ENCODE measurements at regions not wholly inside any gene's neighbourhood (a gene's known extent, or its start where the extent isn't known, plus 50 kb on each side); places are given as distances from the start of the nearest gene placed in this dataset.

- no peak for TF ChIP-seq CTCF (IDR thresholded peaks at IDR 0.05)
- intact Hi-C loops (cut with DNase I, micrococcal nuclease): no loop called here
- no peak for DNase-seq
- ATAC-seq: no peak
- Histone ChIP-seq H3K4me3 (no peak overlapping the region), H3K4me1 (ENCODE audit: low read depth) (no peaks in the 10 kb centered on the region), H3K36me3 (ENCODE audit: low read depth) (no peaks in the 10 kb centered on the region), H3K9me3 (no peaks in the 10 kb centered on the region)
Measured at GRCh38 chr4:116449764-116450163, 635.6 kb downstream of the TRAM1L1 start.

- no peaks in the 10 kb centered on the region for H3K9me3 ChIP-seq
- no peak overlapping the region for H3K4me3 ChIP-seq
- H3K36me3 ChIP-seq (ENCODE audit: low read depth): no peaks in the 10 kb centered on the region
- no peaks in the 10 kb centered on the region for H3K4me1 ChIP-seq (ENCODE audit: low read depth)
- intact Hi-C loops (cut with DNase I, micrococcal nuclease): no loop called here
- DNase-seq (no peak), ATAC-seq (no peak)
- TF ChIP-seq CTCF (IDR thresholded peaks at IDR 0.05): no peak
Measured at GRCh38 chr4:116444117-116444516, 641.3 kb downstream of the TRAM1L1 start.

- Histone ChIP-seq H3K36me3 (ENCODE audit: low read depth) (no peaks in the 10 kb centered on the region), H3K4me3 (no peak overlapping the region), H3K9me3 (no peaks in the 10 kb centered on the region), H3K4me1 (ENCODE audit: low read depth) (no peaks in the 10 kb centered on the region)
- no peak for ATAC-seq
- intact Hi-C loops (cut with DNase I, micrococcal nuclease): no loop called here
- DNase-seq: no peak
- TF ChIP-seq CTCF (IDR thresholded peaks at IDR 0.05): no peak
Measured at GRCh38 chr4:116438981-116439729, 646.2 kb downstream of the TRAM1L1 start.

GRCh38 chr4:116438417-116438816 lies 647.0 kb downstream of the TRAM1L1 start:
- no peak for DNase-seq
- Histone ChIP-seq H3K9me3 (no peaks in the 10 kb centered on the region), H3K4me1 (ENCODE audit: low read depth) (no peaks in the 10 kb centered on the region), H3K4me3 (no peak overlapping the region), H3K36me3 (ENCODE audit: low read depth) (no peaks in the 10 kb centered on the region)
- intact Hi-C loops (cut with DNase I, micrococcal nuclease): no loop called here
- no peak for ATAC-seq
- no peak for TF ChIP-seq CTCF (IDR thresholded peaks at IDR 0.05)

GRCh38 chr4:116427666-116428065 lies 657.7 kb downstream of the TRAM1L1 start:
- ATAC-seq: no peak
- TF ChIP-seq CTCF (IDR thresholded peaks at IDR 0.05): no peak
- intact Hi-C loops (cut with DNase I, micrococcal nuclease): no loop called here

GRCh38 chr4:116413222-116413621 lies 672.2 kb downstream of the TRAM1L1 start:
- no peak overlapping the region for H3K4me3 ChIP-seq
- TF ChIP-seq CTCF (IDR thresholded peaks at IDR 0.05): no peak
- H3K9me3 ChIP-seq: peaks cover 4% of the 10 kb centered on the region
- intact Hi-C loops (cut with DNase I, micrococcal nuclease): no loop called here
- no peaks in the 10 kb centered on the region for H3K36me3 ChIP-seq (ENCODE audit: low read depth)
- H3K4me1 ChIP-seq (ENCODE audit: low read depth): no peaks in the 10 kb centered on the region
- ATAC-seq (no peak), DNase-seq (no peak)

More at GRCh38 chr4:116427666-116428065, 657.7 kb downstream of the TRAM1L1 start:
- DNase-seq: no peak
- peaks cover 11% of the 10 kb centered on the region for H3K9me3 ChIP-seq
- H3K36me3 ChIP-seq (ENCODE audit: low read depth): no peaks in the 10 kb centered on the region
- H3K4me3 ChIP-seq: no peak overlapping the region
- no peaks in the 10 kb centered on the region for H3K4me1 ChIP-seq (ENCODE audit: low read depth)

All from mucosa of descending colon (tissue), 3 donors.